GM21717 (cell line): ENCODE measurements at regions not wholly inside any gene's neighbourhood (a gene's known extent, or its start where the extent isn't known, plus 50 kb on each side); places are given as distances from the start of the nearest gene placed in this dataset.
"Not testable (repeated sequence)": the region's sequence is repeated elsewhere in the genome, so short reads cannot be mapped to it uniquely, and the experiment has no call there.

Experiments used
- ATAC-seq: cut with Tn5 transposase; IDR thresholded peaks from one replicate; pipeline ENCODE4 v1.9.1; 2021; ENCODE audit warnings: mild to moderate bottlenecking, moderate library complexity; ENCODE audit not compliant: unreplicated experiment

- ATAC-seq: no peak
Measured at GRCh38 chr1:80632284-80632683, 1168.5 kb upstream of the ADGRL2 start.

- ATAC-seq: peak; percentile 79
Measured at GRCh38 chr1:80629304-80629837, 1171.4 kb upstream of the ADGRL2 start.

- no peak for ATAC-seq
Measured at GRCh38 chr1:80624682-80625081, 1176.1 kb upstream of the ADGRL2 start.

- no peak for ATAC-seq
Measured at GRCh38 chr1:80607064-80607463, 1193.7 kb upstream of the ADGRL2 start.

GRCh38 chr1:80594013-80594412, 1206.7 kb upstream of the ADGRL2 start:
- ATAC-seq: no peak

- no peak for ATAC-seq
Measured at GRCh38 chr1:80593197-80593596, 1207.5 kb upstream of the ADGRL2 start.

GRCh38 chr1:80582980-80583379, 1217.8 kb upstream of the ADGRL2 start:
- no peak for ATAC-seq

- no peak for ATAC-seq
Measured at GRCh38 chr1:80579055-80579454, 1221.7 kb upstream of the ADGRL2 start.

GRCh38 chr1:80566867-80567266, 1233.9 kb upstream of the ADGRL2 start:
- no peak for ATAC-seq

- ATAC-seq: no peak
Measured at GRCh38 chr1:80566123-80566522, 1234.6 kb upstream of the ADGRL2 start.

- ATAC-seq: no peak
Measured at GRCh38 chr1:80565406-80565805, 1235.3 kb upstream of the ADGRL2 start.

GRCh38 chr1:80542231-80542630, 1258.5 kb upstream of the ADGRL2 start:
- no peak for ATAC-seq

- no peak for ATAC-seq
Measured at GRCh38 chr1:80540596-80540995, 1260.1 kb upstream of the ADGRL2 start.

- ATAC-seq: no peak
Measured at GRCh38 chr1:80540149-80540548, 1260.6 kb upstream of the ADGRL2 start.

GRCh38 chr1:80539298-80539697, 1261.4 kb upstream of the ADGRL2 start:
- ATAC-seq: not testable (repeated sequence)

- ATAC-seq: no peak
Measured at GRCh38 chr1:80536461-80536860, 1264.3 kb upstream of the ADGRL2 start.

GRCh38 chr1:80535466-80535865, 1265.3 kb upstream of the ADGRL2 start:
- ATAC-seq: no peak

- ATAC-seq: no peak
Measured at GRCh38 chr1:80534606-80535360, 1266.0 kb upstream of the ADGRL2 start.

- ATAC-seq: no peak
Measured at GRCh38 chr1:80533775-80534334, 1266.9 kb upstream of the ADGRL2 start.

GRCh38 chr1:80533093-80533492, 1267.6 kb upstream of the ADGRL2 start:
- no peak for ATAC-seq

GRCh38 chr1:80531182-80531581, 1269.6 kb upstream of the ADGRL2 start:
- no peak for ATAC-seq

GRCh38 chr1:80529546-80529945, 1271.2 kb upstream of the ADGRL2 start:
- ATAC-seq: no peak
